CD14-positive monocyte (primary cell): ENCODE measurements at regions not wholly inside any gene's neighbourhood (a gene's known extent, or its start where the extent isn't known, plus 50 kb on each side); places are given as distances from the start of the nearest gene placed in this dataset.

Experiments used
- DNase-seq, 3 donors: peaks; one replicate each; pipeline ENCODE4 v3.0.0-alpha.2; 2011 to 2022
- H2AFZ ChIP-seq: 2 replicates; pipeline ENCODE4 v1.6.0; 2012; ENCODE audit warnings: mild to moderate bottlenecking, low read depth, low read length, inconsistent platforms; ENCODE audit not compliant: insufficient read depth, poor library complexity, severe bottlenecking
- H3K27ac ChIP-seq, 2 donors: 1 replicate in 1 of 2; 2 replicates in 1 of 2; pipeline ENCODE4 v1.5.1; 2012 to 2013; ENCODE audit warnings: low read length in 2 of 2, control low read depth in 1 of 2, inconsistent platforms in 1 of 2, low read depth in 1 of 2, mild to moderate bottlenecking in 1 of 2
- H3K27me3 ChIP-seq, 2 donors: one replicate each; pipeline versions ENCODE4 v1.6.0 to v1.6.1; 2011 to 2013; ENCODE audit warnings: low read length in 2 of 2; ENCODE audit not compliant: control insufficient read depth in 2 of 2, insufficient read depth in 2 of 2
- H3K36me3 ChIP-seq, 2 donors: replicated peaks in 1 of 2; 1 replicate in 1 of 2; 2 replicates in 1 of 2; pipeline versions ENCODE4 v1.5.1 to v1.6.1; 2012 to 2013; ENCODE audit warnings: low read length in 2 of 2, control low read depth in 1 of 2, inconsistent platforms in 1 of 2, mild to moderate bottlenecking in 1 of 2; ENCODE audit not compliant: insufficient read depth in 2 of 2, control insufficient read depth in 1 of 2
- H3K4me1 ChIP-seq, 2 donors: 1 replicate in 1 of 2; 2 replicates in 1 of 2; pipeline versions ENCODE4 v1.5.1 to v1.6.1; 2012 to 2013; ENCODE audit warnings: low read length in 2 of 2, control low read depth in 1 of 2, inconsistent platforms in 1 of 2, mild to moderate bottlenecking in 1 of 2, moderate library complexity in 1 of 2; ENCODE audit not compliant: insufficient read depth in 2 of 2, control insufficient read depth in 1 of 2
- H3K4me2 ChIP-seq: replicated peaks from 2 replicates; pipeline ENCODE3; 2012; ENCODE audit warnings: low read length, moderate library complexity, mild to moderate bottlenecking; ENCODE audit not compliant: poor library complexity, severe bottlenecking; ENCODE audit errors: extremely low read depth
- H3K4me3 ChIP-seq, 3 experiments: fragments of 200-600 bp in 1 of 3; sonication (generic) in 1 of 3; replicated peaks in 1 of 3; 1 replicate in 2 of 3; 2 replicates in 1 of 3; pipeline ENCODE4 v1.5.1; 2011 to 2013; ENCODE audit warnings: low read length in 3 of 3, mild to moderate bottlenecking in 3 of 3, control low read depth in 2 of 3, low read depth in 2 of 3, inconsistent platforms in 1 of 3, moderate library complexity in 1 of 3
- H3K79me2 ChIP-seq: 2 replicates; pipeline ENCODE4 v1.6.0; 2012; ENCODE audit warnings: mild to moderate bottlenecking, control low read depth, inconsistent platforms, low read length, moderate library complexity; ENCODE audit not compliant: insufficient read depth
- H3K9ac ChIP-seq: 2 replicates; pipeline ENCODE4 v1.6.0; 2017; ENCODE audit warnings: low read length, mild to moderate bottlenecking; ENCODE audit not compliant: insufficient read depth, poor library complexity, severe bottlenecking
- H3K9me3 ChIP-seq, 2 donors: replicated peaks in 1 of 2; 1 replicate in 1 of 2; 2 replicates in 1 of 2; pipeline versions ENCODE4 v1.5.1 to v1.6.1; 2012 to 2013; ENCODE audit warnings: low read length in 2 of 2, control low read depth in 1 of 2; ENCODE audit not compliant: control insufficient read depth in 1 of 2, insufficient read depth in 1 of 2
- H4K20me1 ChIP-seq: 2 replicates; pipeline ENCODE4 v1.6.0; 2012; ENCODE audit warnings: mild to moderate bottlenecking, low read length, control low read depth, moderate library complexity; ENCODE audit not compliant: insufficient read depth
- H3K27ac Mint-ChIP-seq, 7 donors: one replicate each; pipeline ENCODE4 v1.8.0; 2020; ENCODE audit warnings: mild to moderate bottlenecking in 7 of 7, mixed read lengths in 7 of 7, moderate library complexity in 6 of 7, inconsistent platforms in 2 of 7
- H3K27me3 Mint-ChIP-seq, 3 donors: one replicate each; pipeline ENCODE4 v1.8.0; 2021 to 2022; ENCODE audit warnings: low read depth in 3 of 3, mild to moderate bottlenecking in 3 of 3, mixed read lengths in 3 of 3, moderate library complexity in 3 of 3, inconsistent platforms in 1 of 3
- H3K36me3 Mint-ChIP-seq, 2 donors: one replicate each; pipeline ENCODE4 v1.8.0; 2020; ENCODE audit warnings: mixed read lengths in 2 of 2, inconsistent platforms in 1 of 2, mild to moderate bottlenecking in 1 of 2
- H3K4me1 Mint-ChIP-seq: one replicate; pipeline ENCODE4 v1.8.0; 2020; ENCODE audit warnings: mild to moderate bottlenecking, mixed read lengths
- H3K4me3 Mint-ChIP-seq, 2 donors: one replicate each; pipeline ENCODE4 v1.8.0; 2020; ENCODE audit warnings: mild to moderate bottlenecking in 2 of 2, mixed read lengths in 2 of 2, moderate library complexity in 1 of 2
- H3K9me3 Mint-ChIP-seq, 7 donors: one replicate each; pipeline ENCODE4 v1.8.0; 2020 to 2022; ENCODE audit warnings: mixed read lengths in 7 of 7, mild to moderate bottlenecking in 6 of 7, moderate library complexity in 6 of 7, inconsistent platforms in 2 of 7
- CTCF ChIP-seq: fragments of 200-600 bp; IDR thresholded peaks from one replicate; pipeline ENCODE4 v1.8.0; 2022; ENCODE audit warnings: antibody characterized with exemption, mild to moderate bottlenecking
- WGBS: methylation state at CpG from one replicate; pipeline ENCODE4 v1.1.5; 2013; ENCODE audit warnings: missing lambda C conversion rate; ENCODE audit not compliant: insufficient coverage; 5-methylcytosine and 5-hydroxymethylcytosine counted together
- intact Hi-C, 2 donors: fragments of 100-400 bp; cut with micrococcal nuclease; formaldehyde crosslinking; loops; one replicate each; pipeline versions ENCODE4 v1.15.0 to v1.15.1; 2023

- Histone ChIP-seq H3K4me2 (no peak overlapping the region), H3K4me1 (peaks cover 9 to 11% of the 10 kb centered on the region in 2 donors), H3K79me2 (no peaks in the 10 kb centered on the region), H4K20me1 (no peaks in the 10 kb centered on the region), H3K27me3 (no peaks in the 10 kb centered on the region), H2AFZ (no peak overlapping the region), H3K27ac (no peak overlapping the region), H3K4me3 (no peak overlapping the region), H3K36me3 (no peaks in the 10 kb centered on the region), H3K9me3 (no peaks in the 10 kb centered on the region), H3K9ac (no peak overlapping the region)
- no peak overlapping the region for H3K4me3 Mint-ChIP-seq
- DNase-seq: no peak
- intact Hi-C loops: no loop called here
- H3K9me3 Mint-ChIP-seq: peaks cover 0 to 2% (median 0%) of the 10 kb centered on the region in 7 donors
- peak overlapping the region in 1 of 7 donors; percentile 32 for H3K27ac Mint-ChIP-seq
- peaks cover 0 to 5% (median 3%) of the 10 kb centered on the region in 3 donors for H3K27me3 Mint-ChIP-seq
- peaks cover 12% of the 10 kb centered on the region for H3K4me1 Mint-ChIP-seq
- TF ChIP-seq CTCF: no peak
- no peaks in the 10 kb centered on the region for H3K36me3 Mint-ChIP-seq
- WGBS: no CpG with 5 or more reads among the region's 2 CpGs
These were observed 230.5 kb upstream of the EGLN3 start for GRCh38 chr14:34181338-34181737.

GRCh38 chr14:34180869-34181268, 230.0 kb upstream of the EGLN3 start:
- H3K36me3 Mint-ChIP-seq: no peaks in the 10 kb centered on the region
- H3K4me3 ChIP-seq: no peak overlapping the region
- H3K4me2 ChIP-seq: no peak overlapping the region
- H3K79me2 ChIP-seq: no peaks in the 10 kb centered on the region
- H4K20me1 ChIP-seq: no peaks in the 10 kb centered on the region
- H3K4me3 Mint-ChIP-seq: no peak overlapping the region
- no peaks in the 10 kb centered on the region for H3K9me3 ChIP-seq
- no peak overlapping the region for H3K9ac ChIP-seq
- H3K27ac Mint-ChIP-seq: peak overlapping the region in 3 of 7 donors; percentile 32 to 34 (median 33)
- 0% methylated on average over 1 of the region's 2 CpGs for WGBS
- H3K27ac ChIP-seq: no peak overlapping the region
- peaks cover 0 to 2% (median 0%) of the 10 kb centered on the region in 7 donors for H3K9me3 Mint-ChIP-seq
- H2AFZ ChIP-seq: no peak overlapping the region
- H3K4me1 Mint-ChIP-seq: peaks cover 17% of the 10 kb centered on the region
- no peak for TF ChIP-seq CTCF
- H3K27me3 Mint-ChIP-seq: peaks cover 0 to 5% (median 3%) of the 10 kb centered on the region in 3 donors
- intact Hi-C loops: no loop called here
- no peaks in the 10 kb centered on the region for H3K27me3 ChIP-seq
- no peak for DNase-seq
- H3K4me1 ChIP-seq: peaks cover 10 to 11% of the 10 kb centered on the region in 2 donors
- no peaks in the 10 kb centered on the region for H3K36me3 ChIP-seq
